ENCODE measurements at regions not wholly inside any gene's neighbourhood (a gene's known extent, or its start where the extent isn't known, plus 50 kb on each side); places are given as distances from the start of the nearest gene placed in this dataset.

DNA sequence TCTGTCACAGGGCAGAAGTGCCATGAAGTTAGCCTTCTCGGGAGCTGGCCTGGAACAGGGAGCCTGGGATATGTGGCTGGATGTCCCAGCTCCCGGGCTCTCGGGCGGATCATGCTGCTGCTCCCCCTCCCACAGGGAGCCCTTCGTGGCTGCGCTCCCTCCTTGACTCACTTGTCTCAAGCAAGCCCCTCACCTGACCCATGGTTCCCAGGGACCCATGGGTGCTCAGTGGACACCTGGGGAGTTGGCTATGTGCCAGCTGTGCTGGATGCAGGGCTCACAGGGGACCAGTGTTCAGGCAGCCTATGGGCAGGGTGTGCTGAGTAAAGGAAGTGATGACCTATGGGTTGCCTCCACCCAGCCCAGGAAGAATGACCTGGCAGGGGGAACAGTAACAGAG, 213.1 kb upstream of the SGCG start:
- H3K9me3 ChIP-seq (ENCODE audit: control insufficient read depth, low read depth, low read length), result no peaks in the 10 kb centered on the region
- no peaks in the 10 kb centered on the region for H3K27me3 ChIP-seq (ENCODE audit: control insufficient read depth, extremely low read depth, insufficient read depth, low read length)
- no peaks in the 10 kb centered on the region for H3K4me1 ChIP-seq (ENCODE audit: control insufficient read depth, extremely low read depth, insufficient read depth, low read length)
- dilution Hi-C loops (cut with MboI; ENCODE audit: extremely low pct_ligation_motif_present, low sequenced_read_pairs), result no loop called here
- H3K4me2 ChIP-seq (ENCODE audit: control insufficient read depth, extremely low read depth, insufficient read depth, low read depth, low read length), result no peak overlapping the region
- H3K36me3 ChIP-seq (ENCODE audit: control insufficient read depth in 2 of 2, extremely low read depth in 1 of 2, insufficient read depth in 2 of 2, low read length in 2 of 2), result no peaks in the 10 kb centered on the region
- no peak overlapping the region for H2AFZ ChIP-seq (ENCODE audit: control insufficient read depth, low read length)
- H4K20me1 ChIP-seq (ENCODE audit: control insufficient read depth, extremely low read depth, insufficient read depth, low read length), result no peaks in the 10 kb centered on the region
- H3K9ac ChIP-seq (ENCODE audit: control insufficient read depth, extremely low read depth, insufficient read depth, low read length), result no peak overlapping the region
- H3K9me1 ChIP-seq (ENCODE audit: control insufficient read depth, extremely low read depth, insufficient read depth, low read length), result no peaks in the 10 kb centered on the region
- TF ChIP-seq EZH2 (IDR thresholded peaks at IDR 0.05; ENCODE audit: low read length), result no peak
- TF ChIP-seq, protein P1, sequence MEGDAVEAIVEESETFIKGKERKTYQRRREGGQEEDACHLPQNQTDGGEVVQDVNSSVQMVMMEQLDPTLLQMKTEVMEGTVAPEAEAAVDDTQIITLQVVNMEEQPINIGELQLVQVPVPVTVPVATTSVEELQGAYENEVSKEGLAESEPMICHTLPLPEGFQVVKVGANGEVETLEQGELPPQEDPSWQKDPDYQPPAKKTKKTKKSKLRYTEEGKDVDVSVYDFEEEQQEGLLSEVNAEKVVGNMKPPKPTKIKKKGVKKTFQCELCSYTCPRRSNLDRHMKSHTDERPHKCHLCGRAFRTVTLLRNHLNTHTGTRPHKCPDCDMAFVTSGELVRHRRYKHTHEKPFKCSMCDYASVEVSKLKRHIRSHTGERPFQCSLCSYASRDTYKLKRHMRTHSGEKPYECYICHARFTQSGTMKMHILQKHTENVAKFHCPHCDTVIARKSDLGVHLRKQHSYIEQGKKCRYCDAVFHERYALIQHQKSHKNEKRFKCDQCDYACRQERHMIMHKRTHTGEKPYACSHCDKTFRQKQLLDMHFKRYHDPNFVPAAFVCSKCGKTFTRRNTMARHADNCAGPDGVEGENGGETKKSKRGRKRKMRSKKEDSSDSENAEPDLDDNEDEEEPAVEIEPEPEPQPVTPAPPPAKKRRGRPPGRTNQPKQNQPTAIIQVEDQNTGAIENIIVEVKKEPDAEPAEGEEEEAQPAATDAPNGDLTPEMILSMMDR (optimal IDR thresholded peaks at IDR 0.05 in 1 of 3, IDR thresholded peaks at IDR 0.05 in 1 of 3, conservative IDR thresholded peaks at IDR 0.05 in 1 of 3; ENCODE audit: extremely low read depth in 1 of 3, insufficient read depth in 2 of 3, low read length in 3 of 3), result no peak
- DNase-seq (ENCODE audit: low read depth, low spot score) (no peak), FAIRE-seq (no peak)
- no peak overlapping the region for H3K4me3 ChIP-seq (ENCODE audit: control insufficient read depth in 2 of 3, extremely low read depth in 1 of 3, insufficient read depth in 2 of 3, low read depth in 1 of 3, low read length in 3 of 3)
- no peaks in the 10 kb centered on the region for H3K79me2 ChIP-seq (ENCODE audit: control insufficient read depth, insufficient read depth, low read length)
- H3K27ac ChIP-seq (ENCODE audit: control insufficient read depth, insufficient read depth, low read length), result no peak overlapping the region

DNA sequence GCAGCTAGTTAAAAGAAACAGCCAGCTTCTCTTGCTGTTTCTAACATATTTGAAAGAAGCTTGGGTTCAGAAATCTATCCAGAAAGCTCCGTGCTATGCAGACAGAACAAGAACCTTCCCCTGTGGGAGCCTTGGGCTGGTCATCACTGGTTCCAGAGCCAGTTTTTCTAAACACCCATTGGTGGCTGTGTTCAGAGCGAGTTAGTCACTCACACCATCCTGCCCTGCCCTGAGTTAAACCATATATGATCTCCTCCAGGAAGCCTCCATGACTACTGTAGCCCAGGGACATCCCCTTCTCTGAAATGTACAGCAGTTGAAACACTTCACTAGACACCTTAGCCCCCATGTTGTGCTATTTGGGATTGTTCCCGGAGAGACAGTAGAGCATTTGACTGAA, 200.8 kb upstream of the SGCG start:
- no peaks in the 10 kb centered on the region for H3K79me2 ChIP-seq (ENCODE audit: control insufficient read depth, insufficient read depth, low read length)
- no peaks in the 10 kb centered on the region for H4K20me1 ChIP-seq (ENCODE audit: control insufficient read depth, extremely low read depth, insufficient read depth, low read length)
- H3K4me2 ChIP-seq (ENCODE audit: control insufficient read depth, extremely low read depth, insufficient read depth, low read depth, low read length), result no peak overlapping the region
- no peak overlapping the region for H3K9ac ChIP-seq (ENCODE audit: control insufficient read depth, extremely low read depth, insufficient read depth, low read length)
- dilution Hi-C loops (cut with MboI; ENCODE audit: extremely low pct_ligation_motif_present, low sequenced_read_pairs), result no loop called here
- H3K36me3 ChIP-seq (ENCODE audit: control insufficient read depth in 2 of 2, extremely low read depth in 1 of 2, insufficient read depth in 2 of 2, low read length in 2 of 2), result no peaks in the 10 kb centered on the region
- no peaks in the 10 kb centered on the region for H3K9me3 ChIP-seq (ENCODE audit: control insufficient read depth, low read depth, low read length)
- TF ChIP-seq EZH2 (IDR thresholded peaks at IDR 0.05; ENCODE audit: low read length), result no peak
- no peaks in the 10 kb centered on the region for H3K4me1 ChIP-seq (ENCODE audit: control insufficient read depth, extremely low read depth, insufficient read depth, low read length)
- H3K9me1 ChIP-seq (ENCODE audit: control insufficient read depth, extremely low read depth, insufficient read depth, low read length), result no peaks in the 10 kb centered on the region
- no peak for DNase-seq (ENCODE audit: low read depth, low spot score)
- no peak for FAIRE-seq
- no peak overlapping the region for H3K4me3 ChIP-seq (ENCODE audit: control insufficient read depth in 2 of 3, extremely low read depth in 1 of 3, insufficient read depth in 2 of 3, low read depth in 1 of 3, low read length in 3 of 3)
- H3K27me3 ChIP-seq (ENCODE audit: control insufficient read depth, extremely low read depth, insufficient read depth, low read length), result no peaks in the 10 kb centered on the region
- no peak overlapping the region for H3K27ac ChIP-seq (ENCODE audit: control insufficient read depth, insufficient read depth, low read length)
- no peak overlapping the region for H2AFZ ChIP-seq (ENCODE audit: control insufficient read depth, low read length)

DNA sequence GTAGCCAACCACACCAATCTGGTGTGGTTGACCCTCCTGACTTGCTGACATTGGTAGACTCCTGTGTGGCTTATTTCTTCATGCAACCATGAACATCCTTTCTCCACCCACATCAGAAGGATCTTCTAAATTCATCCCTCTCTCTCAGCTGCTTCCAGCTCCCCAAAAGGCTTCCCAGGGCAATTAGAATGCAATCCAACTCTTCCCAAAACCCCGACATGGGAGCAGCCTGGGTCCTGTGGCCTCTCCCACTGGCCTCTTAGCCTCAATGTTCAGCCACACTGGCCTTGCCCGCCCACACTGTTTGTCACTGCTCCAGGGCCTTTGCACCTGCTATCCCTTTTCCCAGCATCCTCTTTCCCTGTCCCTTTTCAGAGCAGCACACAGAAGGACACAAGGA, 199.8 kb upstream of the SGCG start:
- TF ChIP-seq EZH2 (IDR thresholded peaks at IDR 0.05; ENCODE audit: low read length), result no peak
- TF ChIP-seq, protein P1 (optimal IDR thresholded peaks at IDR 0.05 in 1 of 3, IDR thresholded peaks at IDR 0.05 in 1 of 3, conservative IDR thresholded peaks at IDR 0.05 in 1 of 3; ENCODE audit: extremely low read depth in 1 of 3, insufficient read depth in 2 of 3, low read length in 3 of 3), result no peak
- H3K9me3 ChIP-seq (ENCODE audit: control insufficient read depth, low read depth, low read length), result no peaks in the 10 kb centered on the region
- DNase-seq (ENCODE audit: low read depth, low spot score) (no peak), FAIRE-seq (no peak)
- no peaks in the 10 kb centered on the region for H4K20me1 ChIP-seq (ENCODE audit: control insufficient read depth, extremely low read depth, insufficient read depth, low read length)
- H3K36me3 ChIP-seq (ENCODE audit: control insufficient read depth in 2 of 2, extremely low read depth in 1 of 2, insufficient read depth in 2 of 2, low read length in 2 of 2), result no peaks in the 10 kb centered on the region
- H3K27ac ChIP-seq (ENCODE audit: control insufficient read depth, insufficient read depth, low read length), result no peak overlapping the region
- H3K4me2 ChIP-seq (ENCODE audit: control insufficient read depth, extremely low read depth, insufficient read depth, low read depth, low read length), result no peak overlapping the region
- H3K79me2 ChIP-seq (ENCODE audit: control insufficient read depth, insufficient read depth, low read length), result no peaks in the 10 kb centered on the region
- no peaks in the 10 kb centered on the region for H3K27me3 ChIP-seq (ENCODE audit: control insufficient read depth, extremely low read depth, insufficient read depth, low read length)
- H3K9me1 ChIP-seq (ENCODE audit: control insufficient read depth, extremely low read depth, insufficient read depth, low read length), result no peaks in the 10 kb centered on the region
- no peak overlapping the region for H2AFZ ChIP-seq (ENCODE audit: control insufficient read depth, low read length)
- H3K4me3 ChIP-seq (ENCODE audit: control insufficient read depth in 2 of 3, extremely low read depth in 1 of 3, insufficient read depth in 2 of 3, low read depth in 1 of 3, low read length in 3 of 3), result no peak overlapping the region
- dilution Hi-C loops (cut with MboI; ENCODE audit: extremely low pct_ligation_motif_present, low sequenced_read_pairs), result no loop called here
- H3K9ac ChIP-seq (ENCODE audit: control insufficient read depth, extremely low read depth, insufficient read depth, low read length), result no peak overlapping the region
- no peaks in the 10 kb centered on the region for H3K4me1 ChIP-seq (ENCODE audit: control insufficient read depth, extremely low read depth, insufficient read depth, low read length)

Data from keratinocyte (primary cell).